ENCODE measurements at regions not wholly inside any gene's neighbourhood (a gene's known extent, or its start where the extent isn't known, plus 50 kb on each side); places are given as distances from the start of the nearest gene placed in this dataset.

GRCh38 chr1:206419783-206420182, 50.5 kb upstream of the IKBKE start:
- no peak for TF ChIP-seq CTCF (IDR thresholded peaks at IDR 0.05)
- no peak for TF ChIP-seq ZFX (IDR thresholded peaks at IDR 0.05; ENCODE audit: borderline replicate concordance)

Data from 22Rv1 (cell line).